K562 (cell line): ENCODE measurements at regions not wholly inside any gene's neighbourhood (a gene's known extent, or its start where the extent isn't known, plus 50 kb on each side); places are given as distances from the start of the nearest gene placed in this dataset.

ENCODE experiments used
- KAT8 ChIP-seq: fragments of 450-650 bp; IDR thresholded peaks from 2 replicates; pipeline ENCODE4 v1.6.1; 2016; ENCODE audit warnings: low read depth, mild to moderate bottlenecking
- POLR2B ChIP-seq: fragments of 450-650 bp; IDR thresholded peaks from 2 replicates; pipeline ENCODE4 v1.6.1; 2018; ENCODE audit warnings: low read depth; ENCODE audit not compliant: partially characterized antibody
- TF ChIP-seq, protein P1 (sequence below), 2 experiments: fragments of 450-650 bp; formaldehyde crosslinking in 1 of 2; IDR thresholded peaks; 2 replicates each; pipeline versions ENCODE4 v1.4.0 to v1.6.1; 2014 to 2020; ENCODE audit warnings: mild to moderate bottlenecking in 2 of 2, borderline replicate concordance in 1 of 2, low read depth in 1 of 2
- TF ChIP-seq, protein P2 (sequence below): sonication (generic); IDR thresholded peaks from 2 replicates; pipeline ENCODE4 v1.6.1; 2016

DNA sequence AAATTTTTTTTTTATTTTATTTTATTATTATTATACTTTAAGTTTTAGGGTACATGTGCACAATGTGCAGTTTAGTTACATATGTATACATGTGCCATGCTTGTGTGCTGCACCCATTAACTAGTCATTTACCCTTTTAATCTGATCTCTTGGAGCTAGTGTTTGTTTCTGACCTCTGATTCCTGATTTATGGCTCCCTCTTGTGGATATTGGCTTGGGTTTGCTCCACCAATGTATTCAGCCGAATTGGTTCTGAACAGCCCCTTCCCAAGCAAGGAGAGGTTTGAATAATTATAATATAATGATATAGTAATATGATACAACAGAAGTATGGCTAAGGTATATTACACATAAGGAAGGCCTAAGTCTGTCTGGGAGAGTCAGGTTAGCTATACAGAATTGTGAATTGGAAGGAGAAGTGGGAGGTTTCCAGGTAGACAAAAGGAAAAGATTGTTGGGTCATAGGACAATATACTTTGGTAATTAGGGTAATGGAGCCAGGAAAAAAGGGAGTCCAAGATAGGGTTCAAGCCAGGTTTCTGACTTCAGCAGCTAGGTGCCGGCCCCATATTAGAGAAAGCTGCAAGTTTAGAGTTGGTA lies 53.1 kb upstream of the HMCN1 start (continued):
- TF ChIP-seq, protein P1, sequence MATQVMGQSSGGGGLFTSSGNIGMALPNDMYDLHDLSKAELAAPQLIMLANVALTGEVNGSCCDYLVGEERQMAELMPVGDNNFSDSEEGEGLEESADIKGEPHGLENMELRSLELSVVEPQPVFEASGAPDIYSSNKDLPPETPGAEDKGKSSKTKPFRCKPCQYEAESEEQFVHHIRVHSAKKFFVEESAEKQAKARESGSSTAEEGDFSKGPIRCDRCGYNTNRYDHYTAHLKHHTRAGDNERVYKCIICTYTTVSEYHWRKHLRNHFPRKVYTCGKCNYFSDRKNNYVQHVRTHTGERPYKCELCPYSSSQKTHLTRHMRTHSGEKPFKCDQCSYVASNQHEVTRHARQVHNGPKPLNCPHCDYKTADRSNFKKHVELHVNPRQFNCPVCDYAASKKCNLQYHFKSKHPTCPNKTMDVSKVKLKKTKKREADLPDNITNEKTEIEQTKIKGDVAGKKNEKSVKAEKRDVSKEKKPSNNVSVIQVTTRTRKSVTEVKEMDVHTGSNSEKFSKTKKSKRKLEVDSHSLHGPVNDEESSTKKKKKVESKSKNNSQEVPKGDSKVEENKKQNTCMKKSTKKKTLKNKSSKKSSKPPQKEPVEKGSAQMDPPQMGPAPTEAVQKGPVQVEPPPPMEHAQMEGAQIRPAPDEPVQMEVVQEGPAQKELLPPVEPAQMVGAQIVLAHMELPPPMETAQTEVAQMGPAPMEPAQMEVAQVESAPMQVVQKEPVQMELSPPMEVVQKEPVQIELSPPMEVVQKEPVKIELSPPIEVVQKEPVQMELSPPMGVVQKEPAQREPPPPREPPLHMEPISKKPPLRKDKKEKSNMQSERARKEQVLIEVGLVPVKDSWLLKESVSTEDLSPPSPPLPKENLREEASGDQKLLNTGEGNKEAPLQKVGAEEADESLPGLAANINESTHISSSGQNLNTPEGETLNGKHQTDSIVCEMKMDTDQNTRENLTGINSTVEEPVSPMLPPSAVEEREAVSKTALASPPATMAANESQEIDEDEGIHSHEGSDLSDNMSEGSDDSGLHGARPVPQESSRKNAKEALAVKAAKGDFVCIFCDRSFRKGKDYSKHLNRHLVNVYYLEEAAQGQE (IDR thresholded peaks at IDR 0.05; ENCODE audit: borderline replicate concordance): peak; percentile 49; the same call in 1 of the 2 replicates
- TF ChIP-seq, protein P1 (CRISPR knock-in tag; IDR thresholded peaks at IDR 0.05; ENCODE audit: low read depth): no peak
- TF ChIP-seq KAT8 (no peak), POLR2B (no peak)
- TF ChIP-seq, protein P2, sequence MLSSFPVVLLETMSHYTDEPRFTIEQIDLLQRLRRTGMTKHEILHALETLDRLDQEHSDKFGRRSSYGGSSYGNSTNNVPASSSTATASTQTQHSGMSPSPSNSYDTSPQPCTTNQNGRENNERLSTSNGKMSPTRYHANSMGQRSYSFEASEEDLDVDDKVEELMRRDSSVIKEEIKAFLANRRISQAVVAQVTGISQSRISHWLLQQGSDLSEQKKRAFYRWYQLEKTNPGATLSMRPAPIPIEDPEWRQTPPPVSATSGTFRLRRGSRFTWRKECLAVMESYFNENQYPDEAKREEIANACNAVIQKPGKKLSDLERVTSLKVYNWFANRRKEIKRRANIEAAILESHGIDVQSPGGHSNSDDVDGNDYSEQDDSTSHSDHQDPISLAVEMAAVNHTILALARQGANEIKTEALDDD: peak; percentile 88
